GM12875 (cell line): ENCODE measurements at regions not wholly inside any gene's neighbourhood (a gene's known extent, or its start where the extent isn't known, plus 50 kb on each side); places are given as distances from the start of the nearest gene placed in this dataset.
"Not testable (repeated sequence)": the region's sequence is repeated elsewhere in the genome, so short reads cannot be mapped to it uniquely, and the experiment has no call there.

Experiments
- H3K4me3 ChIP-seq: one replicate; pipeline ENCODE4 v1.5.1; 2011; ENCODE audit warnings: low read depth, low read length, control low read depth
- CTCF ChIP-seq: IDR thresholded peaks from 2 replicates; pipeline ENCODE4 v1.5.1; 2011; ENCODE audit warnings: low read depth, mild to moderate bottlenecking, control low read depth, inconsistent platforms, low read length, moderate library complexity, borderline replicate concordance; ENCODE audit not compliant: insufficient read depth

DNA sequence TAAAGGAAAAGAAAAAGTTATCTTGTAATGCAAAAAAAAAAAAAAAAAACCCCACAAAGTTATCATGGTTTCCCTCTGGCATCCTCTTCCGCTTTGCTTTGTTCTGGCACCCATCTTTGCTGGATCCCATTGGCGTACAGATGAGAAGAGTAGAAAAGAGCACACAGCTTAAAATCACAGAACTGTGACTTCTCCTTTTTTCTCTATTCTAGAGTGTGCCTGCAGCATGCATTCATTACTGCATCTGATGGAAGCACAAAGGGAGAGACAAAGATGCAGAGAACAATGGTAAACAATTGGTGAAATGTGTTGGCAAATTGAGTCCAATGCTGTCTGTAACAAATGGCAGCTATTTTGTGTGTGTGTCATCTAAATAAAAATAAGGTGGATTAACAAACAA lies 440.8 kb upstream of the PIK3R1 start:
- no peak overlapping the region for H3K4me3 ChIP-seq
- TF ChIP-seq CTCF = no peak

- no peak overlapping the region for H3K4me3 ChIP-seq
- no peak for TF ChIP-seq CTCF
Observed at GRCh38 chr5:67774267-67774552, 441.3 kb upstream of the PIK3R1 start.

DNA sequence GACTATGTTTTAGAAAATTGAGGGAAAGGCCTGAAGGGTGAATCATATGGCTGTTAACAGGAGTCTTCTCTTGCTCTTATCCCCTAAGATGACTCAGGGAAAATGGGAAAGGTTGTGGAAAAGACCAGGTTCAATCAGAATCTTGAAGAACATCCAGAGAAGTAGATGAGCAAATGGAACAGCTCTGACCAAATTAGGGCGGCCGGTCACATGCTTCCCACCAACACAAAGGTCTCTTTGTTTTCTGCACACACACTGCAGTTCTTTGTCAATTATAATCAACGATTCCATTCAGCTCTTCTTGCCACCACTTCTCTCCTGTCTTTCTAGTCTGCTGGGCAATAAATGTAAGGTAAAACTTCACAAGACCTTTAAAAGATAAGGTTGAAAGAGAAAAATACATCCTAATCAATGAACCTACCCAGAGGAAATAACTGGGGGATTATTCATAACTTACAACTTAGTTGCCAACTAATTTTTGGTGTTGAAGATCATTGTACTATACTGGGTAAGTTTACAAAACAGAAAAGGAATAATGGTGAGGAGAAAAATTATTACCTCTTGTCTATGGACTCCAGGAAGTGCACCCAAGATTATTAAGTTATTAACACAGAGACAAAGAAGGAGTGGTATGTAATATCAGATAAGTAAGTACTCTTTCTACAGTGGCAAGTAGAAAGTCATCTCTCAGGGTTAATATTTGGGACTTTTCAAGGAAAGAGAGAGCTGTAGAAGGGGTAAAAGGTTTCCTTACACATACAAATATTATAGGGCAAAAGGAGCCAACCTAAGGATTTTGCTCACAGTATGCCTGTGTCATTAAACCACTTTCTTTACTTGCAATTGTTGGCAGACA lies 441.9 kb upstream of the PIK3R1 start:
- no peak overlapping the region for H3K4me3 ChIP-seq
- no peak for TF ChIP-seq CTCF

DNA sequence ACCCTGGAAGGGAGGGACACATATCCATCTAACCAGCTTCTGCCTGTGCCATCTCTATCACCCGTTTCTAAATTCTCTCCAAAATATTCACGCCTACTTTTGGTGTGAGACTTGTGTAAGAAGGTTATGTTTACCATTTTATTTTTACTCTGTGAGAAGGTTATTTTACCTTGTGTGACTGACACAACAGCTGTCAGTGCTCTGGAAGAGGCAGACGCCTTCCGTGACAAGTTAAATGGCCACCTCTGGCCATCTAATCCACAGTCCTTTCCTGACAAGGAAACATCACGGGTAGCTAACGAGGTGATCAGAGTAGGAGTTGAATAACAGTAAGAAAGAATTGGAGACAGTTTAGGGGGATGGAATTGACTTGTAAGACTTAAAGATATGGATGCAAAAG lies 443.8 kb upstream of the PIK3R1 start:
- H3K4me3 ChIP-seq = no peak overlapping the region
- no peak for TF ChIP-seq CTCF

GRCh38 chr5:67771221-67771620 lies 444.3 kb upstream of the PIK3R1 start:
- H3K4me3 ChIP-seq = no peak overlapping the region
- TF ChIP-seq CTCF = no peak

GRCh38 chr5:67770431-67771025 lies 445.0 kb upstream of the PIK3R1 start:
- no peak for TF ChIP-seq CTCF
- no peak overlapping the region for H3K4me3 ChIP-seq

- TF ChIP-seq CTCF = no peak
- H3K4me3 ChIP-seq = no peak overlapping the region
Observed at GRCh38 chr5:67765697-67766096, 449.9 kb upstream of the PIK3R1 start.

DNA sequence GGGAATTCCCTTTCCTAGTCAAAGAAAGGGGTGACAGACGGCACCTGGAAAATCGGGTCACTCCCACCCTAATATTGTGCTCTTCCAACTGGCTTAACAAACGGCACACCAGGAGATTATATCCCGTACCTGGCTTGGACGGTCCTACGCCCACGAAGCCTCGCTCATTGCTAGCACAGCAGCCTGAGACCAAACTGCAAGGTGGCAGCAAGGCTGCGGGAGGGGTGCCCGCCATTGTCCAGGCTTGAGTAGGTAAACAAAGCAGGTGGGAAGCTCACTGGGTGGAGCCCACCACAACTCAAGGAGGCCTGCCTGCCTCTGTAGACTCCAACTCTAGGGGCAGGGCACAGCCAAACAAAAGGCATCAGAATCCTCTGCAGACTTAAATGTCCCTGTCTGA lies 457.8 kb upstream of the PIK3R1 start:
- H3K4me3 ChIP-seq = not testable (repeated sequence)
